ENCODE measurements at regions not wholly inside any gene's neighbourhood (a gene's known extent, or its start where the extent isn't known, plus 50 kb on each side); places are given as distances from the start of the nearest gene placed in this dataset.

DNA sequence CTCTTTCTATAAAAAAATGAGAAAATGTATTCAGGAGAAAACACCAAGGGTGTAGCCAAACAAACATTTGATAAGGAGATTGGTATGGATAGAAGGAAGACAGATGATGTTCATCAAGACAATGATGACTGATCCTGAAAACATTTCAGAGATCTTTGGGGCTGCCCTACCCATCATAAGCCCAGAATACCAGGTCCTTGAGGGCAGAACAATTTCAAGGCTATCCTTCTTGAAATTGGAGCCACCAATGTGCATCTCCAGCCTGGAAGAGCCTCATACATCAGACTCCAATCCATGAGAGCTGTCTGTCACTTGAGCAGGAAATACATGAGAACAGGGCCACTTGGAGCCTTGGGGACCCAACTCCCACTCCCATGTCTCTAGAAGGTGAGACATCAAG lies 89.5 kb upstream of the ANKRD28 start:
- no peak overlapping the region for H3K27ac ChIP-seq (ENCODE audit: insufficient read depth, low read length)

More for the DNA sequence above, 89.5 kb upstream of the ANKRD28 start:
- Histone ChIP-seq H3K9me3 (ENCODE audit: control insufficient read depth, insufficient read depth, low read length) (no peaks in the 10 kb centered on the region), H3K4me2 (ENCODE audit: low read depth, low read length) (no peak overlapping the region), H2BK15ac (ENCODE audit: low read depth, low read length) (no peak overlapping the region), H2AK5ac (ENCODE audit: low read depth, low read length) (no peak overlapping the region), H3K56ac (ENCODE audit: extremely low read depth, insufficient read depth, low read length) (no peak overlapping the region), H3K9me1 (ENCODE audit: insufficient read depth, low read length) (no peaks in the 10 kb centered on the region), H2AFZ (replicated peaks; ENCODE audit: low read length, poor library complexity) (no peak overlapping the region), H3K4me3 (ENCODE audit: insufficient read depth, low read depth, low read length) (no peak overlapping the region), H2BK120ac (ENCODE audit: low read depth, low read length) (no peak overlapping the region), H2BK5ac (ENCODE audit: low read depth, low read length, poor library complexity, severe bottlenecking) (no peak overlapping the region), H3K18ac (ENCODE audit: low read depth, low read length) (no peak overlapping the region), H4K8ac (ENCODE audit: low read depth in 2 of 2, low read length in 2 of 2) (no peak overlapping the region), H2AK9ac (replicated peaks; ENCODE audit: low read depth, low read length, poor library complexity) (no peak overlapping the region), H3K36me3 (ENCODE audit: control insufficient read depth, insufficient read depth, low read length) (no peaks in the 10 kb centered on the region), H3K4ac (ENCODE audit: low read depth, low read length) (no peak overlapping the region), H3K79me1 (ENCODE audit: low read depth in 1 of 2, low read length in 2 of 2) (no peaks in the 10 kb centered on the region), H2BK20ac (ENCODE audit: low read depth, low read length) (no peak overlapping the region), H3K9ac (ENCODE audit: low read depth, low read length) (no peak overlapping the region), H4K20me1 (ENCODE audit: insufficient read depth, low read length) (no peaks in the 10 kb centered on the region), H3K23ac (ENCODE audit: low read depth, low read length) (no peak overlapping the region), H4K5ac (ENCODE audit: low read depth, low read length) (no peak overlapping the region), H3K27me3 (ENCODE audit: control insufficient read depth, insufficient read depth, low read length) (no peaks in the 10 kb centered on the region), H3K4me1 (ENCODE audit: control insufficient read depth, insufficient read depth, low read length) (no peaks in the 10 kb centered on the region), H3K14ac (replicated peaks; ENCODE audit: low read depth, low read length) (no peak overlapping the region), H4K91ac (ENCODE audit: insufficient read depth, low read depth, low read length) (no peak overlapping the region)
- in situ Hi-C loops (cut with MboI; ENCODE audit: low sequenced_read_pairs) (no loop called here), intact Hi-C loops (cut with micrococcal nuclease) (no loop called here), dilution Hi-C loops (cut with HindIII; ENCODE audit: low sequenced_read_pairs, unreplicated experiment) (no loop called here)
- ChIA-PET CTCF (no interaction called here), POLR2A (ENCODE audit: unreplicated experiment) (no interaction called here)
- no peak for TF ChIP-seq CEBPB (IDR thresholded peaks at IDR 0.05; ENCODE audit: low read depth, low read length)
- TF ChIP-seq, protein P1, sequence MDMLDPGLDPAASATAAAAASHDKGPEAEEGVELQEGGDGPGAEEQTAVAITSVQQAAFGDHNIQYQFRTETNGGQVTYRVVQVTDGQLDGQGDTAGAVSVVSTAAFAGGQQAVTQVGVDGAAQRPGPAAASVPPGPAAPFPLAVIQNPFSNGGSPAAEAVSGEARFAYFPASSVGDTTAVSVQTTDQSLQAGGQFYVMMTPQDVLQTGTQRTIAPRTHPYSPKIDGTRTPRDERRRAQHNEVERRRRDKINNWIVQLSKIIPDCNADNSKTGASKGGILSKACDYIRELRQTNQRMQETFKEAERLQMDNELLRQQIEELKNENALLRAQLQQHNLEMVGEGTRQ (IDR thresholded peaks at IDR 0.05; ENCODE audit: low read depth, low read length): no peak
- TF ChIP-seq MXI1 (IDR thresholded peaks at IDR 0.05; ENCODE audit: borderline replicate concordance, low read depth, low read length): no peak
- TF ChIP-seq, protein P2, sequence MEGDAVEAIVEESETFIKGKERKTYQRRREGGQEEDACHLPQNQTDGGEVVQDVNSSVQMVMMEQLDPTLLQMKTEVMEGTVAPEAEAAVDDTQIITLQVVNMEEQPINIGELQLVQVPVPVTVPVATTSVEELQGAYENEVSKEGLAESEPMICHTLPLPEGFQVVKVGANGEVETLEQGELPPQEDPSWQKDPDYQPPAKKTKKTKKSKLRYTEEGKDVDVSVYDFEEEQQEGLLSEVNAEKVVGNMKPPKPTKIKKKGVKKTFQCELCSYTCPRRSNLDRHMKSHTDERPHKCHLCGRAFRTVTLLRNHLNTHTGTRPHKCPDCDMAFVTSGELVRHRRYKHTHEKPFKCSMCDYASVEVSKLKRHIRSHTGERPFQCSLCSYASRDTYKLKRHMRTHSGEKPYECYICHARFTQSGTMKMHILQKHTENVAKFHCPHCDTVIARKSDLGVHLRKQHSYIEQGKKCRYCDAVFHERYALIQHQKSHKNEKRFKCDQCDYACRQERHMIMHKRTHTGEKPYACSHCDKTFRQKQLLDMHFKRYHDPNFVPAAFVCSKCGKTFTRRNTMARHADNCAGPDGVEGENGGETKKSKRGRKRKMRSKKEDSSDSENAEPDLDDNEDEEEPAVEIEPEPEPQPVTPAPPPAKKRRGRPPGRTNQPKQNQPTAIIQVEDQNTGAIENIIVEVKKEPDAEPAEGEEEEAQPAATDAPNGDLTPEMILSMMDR (conservative IDR thresholded peaks at IDR 0.05; ENCODE audit: low read depth, low read length): no peak
- no peak for TF ChIP-seq RAD21 (IDR thresholded peaks at IDR 0.05; ENCODE audit: low read length)
- TF ChIP-seq POLR2A (IDR thresholded peaks at IDR 0.05; ENCODE audit: low read depth, low read length): no peak
- TF ChIP-seq, protein P3, sequence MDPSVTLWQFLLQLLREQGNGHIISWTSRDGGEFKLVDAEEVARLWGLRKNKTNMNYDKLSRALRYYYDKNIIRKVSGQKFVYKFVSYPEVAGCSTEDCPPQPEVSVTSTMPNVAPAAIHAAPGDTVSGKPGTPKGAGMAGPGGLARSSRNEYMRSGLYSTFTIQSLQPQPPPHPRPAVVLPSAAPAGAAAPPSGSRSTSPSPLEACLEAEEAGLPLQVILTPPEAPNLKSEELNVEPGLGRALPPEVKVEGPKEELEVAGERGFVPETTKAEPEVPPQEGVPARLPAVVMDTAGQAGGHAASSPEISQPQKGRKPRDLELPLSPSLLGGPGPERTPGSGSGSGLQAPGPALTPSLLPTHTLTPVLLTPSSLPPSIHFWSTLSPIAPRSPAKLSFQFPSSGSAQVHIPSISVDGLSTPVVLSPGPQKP (IDR thresholded peaks at IDR 0.05; ENCODE audit: borderline replicate concordance, low read depth, low read length): no peak
- no peak for TF ChIP-seq FOS (IDR thresholded peaks at IDR 0.05; ENCODE audit: low read depth, low read length)
- TF ChIP-seq CHD1 (IDR thresholded peaks at IDR 0.05; ENCODE audit: low read depth, low read length): no peak
- TF ChIP-seq MAZ (IDR thresholded peaks at IDR 0.05; ENCODE audit: borderline replicate concordance, low read depth, low read length): no peak
- TF ChIP-seq RFX5 (IDR thresholded peaks at IDR 0.05; ENCODE audit: low read depth, low read length): no peak
- no peak for TF ChIP-seq BHLHE40 (IDR thresholded peaks at IDR 0.05; ENCODE audit: low read depth, low read length)
- TF ChIP-seq SMC3 (IDR thresholded peaks at IDR 0.05; ENCODE audit: low read depth, low read length): no peak
- no TSS peak for BruUV-seq (replicated peaks)
- ATAC-seq (ENCODE audit: low read depth): no peak
- no peak for DNase-seq

All from IMR-90 (cell line).